ENCODE measurements at regions not wholly inside any gene's neighbourhood (a gene's known extent, or its start where the extent isn't known, plus 50 kb on each side); places are given as distances from the start of the nearest gene placed in this dataset.

DNA sequence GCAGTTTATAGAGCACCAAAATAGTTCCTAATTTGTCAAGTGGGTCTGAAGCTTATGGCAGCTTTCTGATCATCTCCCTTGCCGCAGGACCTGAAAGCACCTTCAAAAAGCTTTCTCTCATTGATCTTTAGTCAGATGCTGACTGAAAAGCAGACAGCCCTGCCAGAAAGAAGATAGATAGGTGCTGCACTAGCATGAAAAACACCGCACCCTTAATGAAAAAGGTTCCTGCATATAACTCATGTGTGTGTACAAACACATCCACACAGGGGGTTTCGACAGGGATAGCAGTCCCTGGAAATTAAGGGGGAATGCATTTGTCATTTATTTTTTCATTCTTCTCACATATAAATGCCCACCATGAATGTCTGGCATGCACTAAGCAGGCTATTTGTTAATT lies 361.7 kb upstream of the SNX7 start:
- TF ChIP-seq, protein P1, sequence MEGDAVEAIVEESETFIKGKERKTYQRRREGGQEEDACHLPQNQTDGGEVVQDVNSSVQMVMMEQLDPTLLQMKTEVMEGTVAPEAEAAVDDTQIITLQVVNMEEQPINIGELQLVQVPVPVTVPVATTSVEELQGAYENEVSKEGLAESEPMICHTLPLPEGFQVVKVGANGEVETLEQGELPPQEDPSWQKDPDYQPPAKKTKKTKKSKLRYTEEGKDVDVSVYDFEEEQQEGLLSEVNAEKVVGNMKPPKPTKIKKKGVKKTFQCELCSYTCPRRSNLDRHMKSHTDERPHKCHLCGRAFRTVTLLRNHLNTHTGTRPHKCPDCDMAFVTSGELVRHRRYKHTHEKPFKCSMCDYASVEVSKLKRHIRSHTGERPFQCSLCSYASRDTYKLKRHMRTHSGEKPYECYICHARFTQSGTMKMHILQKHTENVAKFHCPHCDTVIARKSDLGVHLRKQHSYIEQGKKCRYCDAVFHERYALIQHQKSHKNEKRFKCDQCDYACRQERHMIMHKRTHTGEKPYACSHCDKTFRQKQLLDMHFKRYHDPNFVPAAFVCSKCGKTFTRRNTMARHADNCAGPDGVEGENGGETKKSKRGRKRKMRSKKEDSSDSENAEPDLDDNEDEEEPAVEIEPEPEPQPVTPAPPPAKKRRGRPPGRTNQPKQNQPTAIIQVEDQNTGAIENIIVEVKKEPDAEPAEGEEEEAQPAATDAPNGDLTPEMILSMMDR (IDR thresholded peaks at IDR 0.05), result no peak
- no peak for TF ChIP-seq POLR2A (IDR thresholded peaks at IDR 0.05)

Measured in adrenal gland (tissue), 5 donors.